PFSK-1 (cell line): ENCODE measurements at regions not wholly inside any gene's neighbourhood (a gene's known extent, or its start where the extent isn't known, plus 50 kb on each side); places are given as distances from the start of the nearest gene placed in this dataset.

Source experiments
- POLR2AphosphoS5 ChIP-seq: IDR thresholded peaks from 2 replicates; pipeline ENCODE4 v1.6.1; 2012; ENCODE audit warnings: low read depth, mild to moderate bottlenecking, control low read depth, low read length, moderate library complexity
- SIN3A ChIP-seq: IDR thresholded peaks from 2 replicates; pipeline ENCODE4 v1.6.1; 2012; ENCODE audit warnings: mild to moderate bottlenecking, low read length, moderate library complexity, borderline replicate concordance; ENCODE audit not compliant: insufficient read depth
- TAF1 ChIP-seq: IDR thresholded peaks from 2 replicates; pipeline ENCODE4 v1.6.1; 2012; ENCODE audit warnings: low read length, control low read depth, borderline replicate concordance; ENCODE audit not compliant: insufficient read depth
- TF ChIP-seq, protein P1 (sequence below), 2 experiments: IDR thresholded peaks; 2 replicates each; pipeline versions ENCODE4 v1.6.1 to v1.8.0; 2011 to 2012; ENCODE audit warnings: low read depth in 2 of 2, low read length in 2 of 2, control low read depth in 1 of 2, inconsistent platforms in 1 of 2, mild to moderate bottlenecking in 1 of 2, moderate library complexity in 1 of 2; ENCODE audit not compliant: insufficient read depth in 1 of 2

DNA sequence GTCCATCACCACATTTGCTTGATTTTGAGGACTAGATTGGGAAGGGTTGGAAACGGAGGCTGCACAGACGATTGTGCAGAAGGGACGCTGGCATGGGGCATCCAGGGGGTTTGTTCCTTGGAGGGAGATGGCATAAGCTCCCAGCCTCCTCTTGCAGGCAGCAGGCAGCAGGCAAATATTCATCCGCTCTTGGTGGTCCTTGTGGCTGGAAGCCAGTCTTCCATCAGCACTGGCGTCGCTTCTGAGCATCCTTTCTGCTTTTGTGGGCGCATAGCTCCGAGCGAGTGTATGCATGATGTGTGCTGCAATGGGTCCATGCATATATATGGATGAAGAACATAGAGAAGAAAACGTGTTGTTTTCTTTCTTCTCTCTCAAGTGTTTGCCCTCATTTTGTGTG, 166.1 kb upstream of the NTM start:
- TF ChIP-seq SIN3A (no peak), POLR2AphosphoS5 (no peak), TAF1 (no peak)
- TF ChIP-seq, protein P1, sequence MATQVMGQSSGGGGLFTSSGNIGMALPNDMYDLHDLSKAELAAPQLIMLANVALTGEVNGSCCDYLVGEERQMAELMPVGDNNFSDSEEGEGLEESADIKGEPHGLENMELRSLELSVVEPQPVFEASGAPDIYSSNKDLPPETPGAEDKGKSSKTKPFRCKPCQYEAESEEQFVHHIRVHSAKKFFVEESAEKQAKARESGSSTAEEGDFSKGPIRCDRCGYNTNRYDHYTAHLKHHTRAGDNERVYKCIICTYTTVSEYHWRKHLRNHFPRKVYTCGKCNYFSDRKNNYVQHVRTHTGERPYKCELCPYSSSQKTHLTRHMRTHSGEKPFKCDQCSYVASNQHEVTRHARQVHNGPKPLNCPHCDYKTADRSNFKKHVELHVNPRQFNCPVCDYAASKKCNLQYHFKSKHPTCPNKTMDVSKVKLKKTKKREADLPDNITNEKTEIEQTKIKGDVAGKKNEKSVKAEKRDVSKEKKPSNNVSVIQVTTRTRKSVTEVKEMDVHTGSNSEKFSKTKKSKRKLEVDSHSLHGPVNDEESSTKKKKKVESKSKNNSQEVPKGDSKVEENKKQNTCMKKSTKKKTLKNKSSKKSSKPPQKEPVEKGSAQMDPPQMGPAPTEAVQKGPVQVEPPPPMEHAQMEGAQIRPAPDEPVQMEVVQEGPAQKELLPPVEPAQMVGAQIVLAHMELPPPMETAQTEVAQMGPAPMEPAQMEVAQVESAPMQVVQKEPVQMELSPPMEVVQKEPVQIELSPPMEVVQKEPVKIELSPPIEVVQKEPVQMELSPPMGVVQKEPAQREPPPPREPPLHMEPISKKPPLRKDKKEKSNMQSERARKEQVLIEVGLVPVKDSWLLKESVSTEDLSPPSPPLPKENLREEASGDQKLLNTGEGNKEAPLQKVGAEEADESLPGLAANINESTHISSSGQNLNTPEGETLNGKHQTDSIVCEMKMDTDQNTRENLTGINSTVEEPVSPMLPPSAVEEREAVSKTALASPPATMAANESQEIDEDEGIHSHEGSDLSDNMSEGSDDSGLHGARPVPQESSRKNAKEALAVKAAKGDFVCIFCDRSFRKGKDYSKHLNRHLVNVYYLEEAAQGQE (IDR thresholded peaks at IDR 0.05; ENCODE audit: insufficient read depth in 1 of 2, low read depth in 2 of 2, low read length in 2 of 2), result no peak
